ENCODE measurements at regions not wholly inside any gene's neighbourhood (a gene's known extent, or its start where the extent isn't known, plus 50 kb on each side); places are given as distances from the start of the nearest gene placed in this dataset.

DNA sequence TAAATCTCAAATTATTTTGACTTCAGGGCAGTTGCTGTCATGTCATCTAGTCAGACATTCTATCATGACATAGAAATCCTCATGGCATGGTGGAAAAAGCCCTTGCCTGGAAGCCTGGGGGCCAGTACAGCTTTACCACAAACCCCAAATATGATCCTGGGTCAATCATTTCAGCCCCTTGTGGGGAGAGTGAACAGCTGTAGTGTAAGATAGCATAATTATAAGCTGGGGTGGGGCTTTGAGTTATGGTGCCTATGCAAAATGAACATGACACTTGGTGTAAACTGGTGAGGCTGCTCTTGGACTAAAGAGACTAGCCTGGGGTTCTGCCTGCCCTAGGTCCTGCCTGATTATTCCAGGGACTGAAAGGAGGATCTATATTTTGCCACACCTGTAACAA is 207.7 kb upstream of the DDHD1 start:
- TF ChIP-seq POLR2AphosphoS5 (IDR thresholded peaks at IDR 0.05; ENCODE audit: low read depth) = no peak
- TF ChIP-seq, protein P1, sequence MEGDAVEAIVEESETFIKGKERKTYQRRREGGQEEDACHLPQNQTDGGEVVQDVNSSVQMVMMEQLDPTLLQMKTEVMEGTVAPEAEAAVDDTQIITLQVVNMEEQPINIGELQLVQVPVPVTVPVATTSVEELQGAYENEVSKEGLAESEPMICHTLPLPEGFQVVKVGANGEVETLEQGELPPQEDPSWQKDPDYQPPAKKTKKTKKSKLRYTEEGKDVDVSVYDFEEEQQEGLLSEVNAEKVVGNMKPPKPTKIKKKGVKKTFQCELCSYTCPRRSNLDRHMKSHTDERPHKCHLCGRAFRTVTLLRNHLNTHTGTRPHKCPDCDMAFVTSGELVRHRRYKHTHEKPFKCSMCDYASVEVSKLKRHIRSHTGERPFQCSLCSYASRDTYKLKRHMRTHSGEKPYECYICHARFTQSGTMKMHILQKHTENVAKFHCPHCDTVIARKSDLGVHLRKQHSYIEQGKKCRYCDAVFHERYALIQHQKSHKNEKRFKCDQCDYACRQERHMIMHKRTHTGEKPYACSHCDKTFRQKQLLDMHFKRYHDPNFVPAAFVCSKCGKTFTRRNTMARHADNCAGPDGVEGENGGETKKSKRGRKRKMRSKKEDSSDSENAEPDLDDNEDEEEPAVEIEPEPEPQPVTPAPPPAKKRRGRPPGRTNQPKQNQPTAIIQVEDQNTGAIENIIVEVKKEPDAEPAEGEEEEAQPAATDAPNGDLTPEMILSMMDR (conservative IDR thresholded peaks at IDR 0.05; ENCODE audit: low read depth in 2 of 2) = no peak
- TF ChIP-seq, protein P2, sequence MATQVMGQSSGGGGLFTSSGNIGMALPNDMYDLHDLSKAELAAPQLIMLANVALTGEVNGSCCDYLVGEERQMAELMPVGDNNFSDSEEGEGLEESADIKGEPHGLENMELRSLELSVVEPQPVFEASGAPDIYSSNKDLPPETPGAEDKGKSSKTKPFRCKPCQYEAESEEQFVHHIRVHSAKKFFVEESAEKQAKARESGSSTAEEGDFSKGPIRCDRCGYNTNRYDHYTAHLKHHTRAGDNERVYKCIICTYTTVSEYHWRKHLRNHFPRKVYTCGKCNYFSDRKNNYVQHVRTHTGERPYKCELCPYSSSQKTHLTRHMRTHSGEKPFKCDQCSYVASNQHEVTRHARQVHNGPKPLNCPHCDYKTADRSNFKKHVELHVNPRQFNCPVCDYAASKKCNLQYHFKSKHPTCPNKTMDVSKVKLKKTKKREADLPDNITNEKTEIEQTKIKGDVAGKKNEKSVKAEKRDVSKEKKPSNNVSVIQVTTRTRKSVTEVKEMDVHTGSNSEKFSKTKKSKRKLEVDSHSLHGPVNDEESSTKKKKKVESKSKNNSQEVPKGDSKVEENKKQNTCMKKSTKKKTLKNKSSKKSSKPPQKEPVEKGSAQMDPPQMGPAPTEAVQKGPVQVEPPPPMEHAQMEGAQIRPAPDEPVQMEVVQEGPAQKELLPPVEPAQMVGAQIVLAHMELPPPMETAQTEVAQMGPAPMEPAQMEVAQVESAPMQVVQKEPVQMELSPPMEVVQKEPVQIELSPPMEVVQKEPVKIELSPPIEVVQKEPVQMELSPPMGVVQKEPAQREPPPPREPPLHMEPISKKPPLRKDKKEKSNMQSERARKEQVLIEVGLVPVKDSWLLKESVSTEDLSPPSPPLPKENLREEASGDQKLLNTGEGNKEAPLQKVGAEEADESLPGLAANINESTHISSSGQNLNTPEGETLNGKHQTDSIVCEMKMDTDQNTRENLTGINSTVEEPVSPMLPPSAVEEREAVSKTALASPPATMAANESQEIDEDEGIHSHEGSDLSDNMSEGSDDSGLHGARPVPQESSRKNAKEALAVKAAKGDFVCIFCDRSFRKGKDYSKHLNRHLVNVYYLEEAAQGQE (IDR thresholded peaks at IDR 0.05; ENCODE audit: unreplicated experiment) = no peak

Measured in GM23338 (cell line).